Body of pancreas (tissue), 4 donors: ENCODE measurements at regions not wholly inside any gene's neighbourhood (a gene's known extent, or its start where the extent isn't known, plus 50 kb on each side); places are given as distances from the start of the nearest gene placed in this dataset.

Source experiments
- CTCF ChIP-seq, 7 experiments: fragments of 450-650 bp in 4 of 7; fragments of 200-600 bp in 3 of 7; sonication (generic) in 3 of 7; IDR thresholded peaks; one replicate each; pipeline ENCODE4 v1.5.1; 2016 to 2019; ENCODE audit warnings: antibody characterized with exemption in 7 of 7
- POLR2A ChIP-seq, 3 donors: fragments of 450-650 bp; IDR thresholded peaks; one replicate each; pipeline ENCODE4 v1.6.1; 2016; ENCODE audit warnings: antibody characterized with exemption in 3 of 3, mild to moderate bottlenecking in 2 of 3

- TF ChIP-seq POLR2A (IDR thresholded peaks at IDR 0.05) = no peak
- TF ChIP-seq CTCF (IDR thresholded peaks at IDR 0.05) = no peak
Measured at GRCh38 chr9:1170918-1171317, 120.8 kb downstream of the DMRT2 start.
